H1 (cell line): ENCODE measurements at regions not wholly inside any gene's neighbourhood (a gene's known extent, or its start where the extent isn't known, plus 50 kb on each side); places are given as distances from the start of the nearest gene placed in this dataset.

ENCODE experiments used
- TEAD4 ChIP-seq: IDR thresholded peaks from 2 replicates; pipeline ENCODE4 v1.6.1; 2012; ENCODE audit warnings: low read depth, low read length, inconsistent platforms, mixed read lengths

DNA sequence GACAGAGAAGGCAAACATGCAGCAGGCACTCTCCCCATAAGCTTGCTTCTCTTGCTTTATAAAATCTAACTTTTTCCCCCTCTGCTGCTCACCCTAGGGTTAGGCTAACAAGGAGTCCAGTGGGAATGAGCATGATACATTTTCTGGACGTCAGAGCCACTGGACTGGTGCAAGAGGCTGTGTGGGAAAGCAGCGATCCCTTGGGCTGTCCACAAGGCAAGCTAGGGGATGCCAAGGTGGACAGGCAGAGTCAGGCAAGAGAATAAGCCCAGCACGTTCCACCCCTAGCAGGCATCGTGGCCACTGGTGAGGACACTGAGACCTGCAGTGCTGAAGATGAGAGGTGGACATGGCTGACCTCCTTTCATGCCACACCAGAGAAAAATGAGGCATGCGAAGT lies 290.9 kb upstream of the ZMIZ1 start (continued):
- no peak for TF ChIP-seq TEAD4
